SK-N-SH (cell line): ENCODE measurements at regions not wholly inside any gene's neighbourhood (a gene's known extent, or its start where the extent isn't known, plus 50 kb on each side); places are given as distances from the start of the nearest gene placed in this dataset.

Source experiments
- CTCF ChIA-PET: fragments of 300-600, 350-600 bp; formaldehyde crosslinking; extraction: SDS; loops from one replicate; lab custom pipeline; 2021; lab: Yijun Ruan, JAX
- POLR2A ChIA-PET: fragments of 350-600 bp; sonication (Branson Sonifier 250); formaldehyde crosslinking; extraction: SDS; loops from one replicate; lab custom pipeline; 2020; ENCODE audit warnings: antibody characterized with exemption, inconsistent platforms; lab: Yijun Ruan, JAX
- DNase-seq: peaks from one replicate; pipeline ENCODE4 v3.0.0; 2012
- H2AFZ ChIP-seq: fragments of 200-600 bp; sonication (generic); 2 replicates; pipeline ENCODE4 v1.8.1; 2016; ENCODE audit warnings: antibody characterized with exemption, mild to moderate bottlenecking, low read depth
- H3F3A ChIP-seq: fragments of 200-600 bp; sonication (generic); replicated peaks from 2 replicates; pipeline ENCODE3; 2016; ENCODE audit warnings: antibody characterized with exemption, mild to moderate bottlenecking; ENCODE audit not compliant: insufficient read depth
- H3K27ac ChIP-seq, 2 experiments: fragments of 200-500 bp in 1 of 2; fragments of 200-600 bp in 1 of 2; sonication (Bioruptor generic) in 1 of 2; sonication (generic), shearing (Covaris generic) in 1 of 2; 2 replicates each; pipeline versions ENCODE4 v1.5.1 to v1.6.1; 2014 to 2016; ENCODE audit warnings: low read depth in 2 of 2, inconsistent platforms in 1 of 2, low read length in 1 of 2, mild to moderate bottlenecking in 1 of 2, mixed read lengths in 1 of 2
- H3K27me3 ChIP-seq: fragments of 200-600 bp; sonication (generic), shearing (Covaris generic); 2 replicates; pipeline ENCODE4 v1.6.1; 2016; ENCODE audit warnings: mixed run types; ENCODE audit not compliant: insufficient read depth
- H3K36me3 ChIP-seq, 2 experiments: fragments of 200-500 bp in 1 of 2; fragments of 200-600 bp in 1 of 2; sonication (Bioruptor generic) in 1 of 2; sonication (generic) in 1 of 2; replicated peaks in 1 of 2; 2 replicates each; pipeline versions ENCODE3 to v1.5.1; 2014 to 2016; ENCODE audit warnings: low read length in 1 of 2, mild to moderate bottlenecking in 1 of 2; ENCODE audit not compliant: insufficient read depth in 2 of 2, control insufficient read depth in 1 of 2
- H3K4me1 ChIP-seq, 2 experiments: fragments of 200-500 bp in 1 of 2; fragments of 200-600 bp in 1 of 2; sonication (Bioruptor generic) in 1 of 2; sonication (generic), shearing (Covaris generic) in 1 of 2; 2 replicates each; pipeline versions ENCODE4 v1.5.1 to v1.6.1; 2014 to 2016; ENCODE audit warnings: low read depth in 1 of 2, low read length in 1 of 2, mixed run types in 1 of 2; ENCODE audit not compliant: insufficient read depth in 2 of 2, control insufficient read depth in 1 of 2
- H3K4me2 ChIP-seq: fragments of 200-600 bp; sonication (generic), shearing (Covaris generic); 2 replicates; pipeline ENCODE4 v1.6.1; 2017; ENCODE audit warnings: mixed run types
- H3K4me3 ChIP-seq, 2 experiments: fragments of 200-500 bp in 1 of 2; fragments of 200-600 bp in 1 of 2; sonication (Bioruptor generic) in 1 of 2; sonication (generic), shearing (Covaris generic) in 1 of 2; 2 replicates each; pipeline versions ENCODE4 v1.5.1 to v1.8.1; 2014 to 2016; ENCODE audit warnings: low read depth in 2 of 2, inconsistent platforms in 1 of 2, low read length in 1 of 2, mild to moderate bottlenecking in 1 of 2, mixed read lengths in 1 of 2, moderate library complexity in 1 of 2
- H3K79me2 ChIP-seq: fragments of 200-600 bp; sonication (generic); 2 replicates; pipeline ENCODE4 v1.8.1; 2017; ENCODE audit warnings: mild to moderate bottlenecking; ENCODE audit not compliant: insufficient read depth
- H3K9ac ChIP-seq: fragments of 200-600 bp; sonication (generic); 2 replicates; pipeline ENCODE4 v1.6.1; 2017; ENCODE audit warnings: mixed run types
- H3K9me2 ChIP-seq: fragments of 200-600 bp; sonication (generic); 2 replicates; pipeline ENCODE4 v1.6.1; 2017; ENCODE audit warnings: mixed run types
- H3K9me3 ChIP-seq: fragments of 200-600 bp; sonication (generic); 2 replicates; pipeline ENCODE4 v1.6.1; 2017; ENCODE audit warnings: mixed run types, mild to moderate bottlenecking, moderate library complexity
- H4K20me1 ChIP-seq: fragments of 200-600 bp; sonication (generic); 2 replicates; pipeline ENCODE4 v1.6.1; 2017; ENCODE audit warnings: mild to moderate bottlenecking, mixed run types; ENCODE audit not compliant: insufficient read depth
- EZH2phosphoT487 ChIP-seq: fragments of 200-600 bp; sonication (generic); IDR thresholded peaks from 2 replicates; pipeline ENCODE4 v1.6.1; 2017; ENCODE audit warnings: low read depth, mixed run types, mild to moderate bottlenecking, antibody characterized with exemption, moderate library complexity, borderline replicate concordance
- FOXJ3 ChIP-seq: sonication (generic); formaldehyde crosslinking; IDR thresholded peaks from 2 replicates; pipeline ENCODE4 v1.5.1; 2020; ENCODE audit warnings: mild to moderate bottlenecking, missing genetic modification reagents
- GABPA ChIP-seq: IDR thresholded peaks from 2 replicates; pipeline ENCODE4 v1.4.0; 2012; ENCODE audit warnings: low read depth, mild to moderate bottlenecking
- JUND ChIP-seq: IDR thresholded peaks from 2 replicates; pipeline ENCODE4 v1.4.0; 2012
- MAX ChIP-seq: IDR thresholded peaks from 2 replicates; pipeline ENCODE4 v1.4.0; 2012; ENCODE audit warnings: low read depth
- MEF2A ChIP-seq: IDR thresholded peaks from 2 replicates; pipeline ENCODE4 v1.4.0; 2012; ENCODE audit warnings: low read depth, borderline replicate concordance
- MXI1 ChIP-seq: IDR thresholded peaks from 2 replicates; pipeline ENCODE4 v1.6.1; 2012; ENCODE audit warnings: mild to moderate bottlenecking, low read depth, low read length, improper control_type of control experiment
- PBX3 ChIP-seq: IDR thresholded peaks from 2 replicates; pipeline ENCODE4; 2012
- POLR2AphosphoS5 ChIP-seq: IDR thresholded peaks from 2 replicates; pipeline ENCODE4 v1.6.1; 2012; ENCODE audit warnings: low read depth, low read length
- RCOR1 ChIP-seq: fragments of 150-350 bp; IDR thresholded peaks from 2 replicates; pipeline ENCODE4 v1.6.1; 2017; ENCODE audit warnings: antibody characterized with exemption, low read length
- RFX5 ChIP-seq: IDR thresholded peaks from 2 replicates; pipeline ENCODE4 v1.6.1; 2012; ENCODE audit warnings: mild to moderate bottlenecking, improper control_type of control experiment, low read length
- RXRA ChIP-seq: IDR thresholded peaks from 2 replicates; pipeline ENCODE4 v1.4.0; 2012; ENCODE audit warnings: low read depth, mild to moderate bottlenecking, borderline replicate concordance
- SIN3A ChIP-seq: IDR thresholded peaks from 2 replicates; pipeline ENCODE4 v1.6.1; 2012; ENCODE audit warnings: low read depth, mild to moderate bottlenecking, low read length, moderate library complexity, borderline replicate concordance
- TAF1 ChIP-seq: IDR thresholded peaks from 2 replicates; pipeline ENCODE4 v1.6.1; 2012; ENCODE audit warnings: low read depth, mild to moderate bottlenecking, low read length, moderate library complexity, borderline replicate concordance
- TCF12 ChIP-seq: IDR thresholded peaks from 2 replicates; pipeline ENCODE4 v1.4.0; 2012
- USF1 ChIP-seq: IDR thresholded peaks from 2 replicates; pipeline ENCODE4 v1.4.0; 2012; ENCODE audit warnings: low read depth, borderline replicate concordance
- USF2 ChIP-seq: fragments of 150-350 bp; IDR thresholded peaks from 2 replicates; pipeline ENCODE4 v1.6.1; 2017; ENCODE audit warnings: antibody characterized with exemption, low read length, low read depth, borderline replicate concordance
- ZBTB33 ChIP-seq: IDR thresholded peaks from 2 replicates; pipeline ENCODE4 v1.4.0; 2012; ENCODE audit warnings: low read depth, borderline replicate concordance
- WGBS: methylation state at CpG from one replicate; pipeline ENCODE4 v1.1.6; 2017; ENCODE audit warnings: low lambda C conversion rate; 5-methylcytosine and 5-hydroxymethylcytosine counted together

GRCh38 chr10:23686722-23687121 is 247.8 kb downstream of the OTUD1 start:
- Histone ChIP-seq H3K4me1 (no peaks in the 10 kb centered on the region), H2AFZ (no peak overlapping the region), H3K27me3 (no peaks in the 10 kb centered on the region; the same call in 1 of the 2 replicates), H3K9me3 (no peaks in the 10 kb centered on the region), H3K79me2 (no peaks in the 10 kb centered on the region), H4K20me1 (no peaks in the 10 kb centered on the region), H3K4me2 (no peak overlapping the region), H3K9ac (no peak overlapping the region), H3F3A (no peaks in the 10 kb centered on the region), H3K27ac (no peak overlapping the region), H3K4me3 (no peak overlapping the region), H3K9me2 (no peaks in the 10 kb centered on the region), H3K36me3 (no peaks in the 10 kb centered on the region)
- no peak for DNase-seq
- ChIA-PET POLR2A (no interaction called here), CTCF (interaction anchor here (1.5 kb wide), 1 partner anchor 16 kb away, joined by 3 read pairs; no protein-coding TSS in a partner anchor)
- WGBS: 16% methylated on average over 5 of the region's 5 CpGs
- no peak for TF ChIP-seq RXRA
- TF ChIP-seq EZH2phosphoT487: no peak
- no peak for TF ChIP-seq TCF12
- TF ChIP-seq RFX5: no peak
- no peak for TF ChIP-seq FOXJ3 (CRISPR knock-in tag)
- TF ChIP-seq MAX: no peak
- no peak for TF ChIP-seq MXI1
- TF ChIP-seq MEF2A: no peak
- TF ChIP-seq TAF1: no peak
- no peak for TF ChIP-seq PBX3
- TF ChIP-seq USF2: no peak
- TF ChIP-seq SIN3A: no peak
- no peak for TF ChIP-seq ZBTB33
- TF ChIP-seq GABPA: no peak
- TF ChIP-seq JUND: no peak
- TF ChIP-seq USF1: no peak
- TF ChIP-seq POLR2AphosphoS5: no peak
- TF ChIP-seq RCOR1: no peak
